ENCODE measurements at regions not wholly inside any gene's neighbourhood (a gene's known extent, or its start where the extent isn't known, plus 50 kb on each side); places are given as distances from the start of the nearest gene placed in this dataset.

GRCh38 chr4:174062831-174063230, 220.6 kb downstream of the FBXO8 start:
- Histone ChIP-seq H3K4me2 (ENCODE audit: low read length) (no peak overlapping the region), H3K36me3 (ENCODE audit: insufficient read depth, low read length) (no peaks in the 10 kb centered on the region), H3K27ac (ENCODE audit: low read depth, low read length) (no peak overlapping the region), H4K20me1 (ENCODE audit: insufficient read depth, low read length) (no peaks in the 10 kb centered on the region), H3K9ac (ENCODE audit: low read length) (no peak overlapping the region), H3K9me3 (ENCODE audit: insufficient read depth, low read depth, low read length) (no peaks in the 10 kb centered on the region), H3K27me3 (ENCODE audit: insufficient read depth, low read length) (no peaks in the 10 kb centered on the region), H3K4me1 (ENCODE audit: insufficient read depth, low read length) (no peaks in the 10 kb centered on the region), H2AFZ (ENCODE audit: low read depth, low read length) (no peak overlapping the region), H3K79me2 (ENCODE audit: insufficient read depth, low read length) (no peaks in the 10 kb centered on the region), H3K4me3 (ENCODE audit: insufficient read depth, low read depth, low read length) (no peak overlapping the region)
- no peak for DNase-seq (ENCODE audit: low read depth)
- Mint-ChIP-seq H3K4me1 (ENCODE audit: low read depth, unreplicated experiment) (no peaks in the 10 kb centered on the region), H3K36me3 (ENCODE audit: low read depth, unreplicated experiment) (no peaks in the 10 kb centered on the region), H3K4me3 (ENCODE audit: unreplicated experiment) (no peak overlapping the region), H3K9me3 (ENCODE audit: unreplicated experiment) (no peaks in the 10 kb centered on the region), H3K27ac (ENCODE audit: unreplicated experiment) (no peak overlapping the region), H3K27me3 (ENCODE audit: low read depth, unreplicated experiment) (peaks cover 10% of the 10 kb centered on the region)
- TF ChIP-seq EZH2 (IDR thresholded peaks at IDR 0.05; ENCODE audit: insufficient read depth, low read length) (no peak), CTCF (IDR thresholded peaks at IDR 0.05; ENCODE audit: insufficient read depth, low read depth, low read length) (no peak)
- no peak for FAIRE-seq

GRCh38 chr4:174061026-174061425, 222.4 kb downstream of the FBXO8 start:
- Mint-ChIP-seq H3K4me3 (ENCODE audit: unreplicated experiment) (no peak overlapping the region), H3K27ac (ENCODE audit: unreplicated experiment) (no peak overlapping the region)

More at GRCh38 chr4:174061026-174061425, 222.4 kb downstream of the FBXO8 start:
- no peak for DNase-seq (ENCODE audit: low read depth)
- FAIRE-seq, result no peak
- Mint-ChIP-seq H3K27me3 (ENCODE audit: low read depth, unreplicated experiment) (no peaks in the 10 kb centered on the region), H3K4me1 (ENCODE audit: low read depth, unreplicated experiment) (no peaks in the 10 kb centered on the region), H3K36me3 (ENCODE audit: low read depth, unreplicated experiment) (no peaks in the 10 kb centered on the region), H3K9me3 (ENCODE audit: unreplicated experiment) (no peaks in the 10 kb centered on the region)
- H3K27me3 ChIP-seq (ENCODE audit: insufficient read depth, low read length), result no peaks in the 10 kb centered on the region
- no peak overlapping the region for H3K27ac ChIP-seq (ENCODE audit: low read depth, low read length)
- H2AFZ ChIP-seq (ENCODE audit: low read depth, low read length), result no peak overlapping the region
- TF ChIP-seq EZH2 (IDR thresholded peaks at IDR 0.05; ENCODE audit: insufficient read depth, low read length), result no peak
- no peak for TF ChIP-seq CTCF (IDR thresholded peaks at IDR 0.05; ENCODE audit: insufficient read depth, low read depth, low read length)
- no peaks in the 10 kb centered on the region for H3K36me3 ChIP-seq (ENCODE audit: insufficient read depth, low read length)
- H3K9ac ChIP-seq (ENCODE audit: low read length), result no peak overlapping the region
- no peaks in the 10 kb centered on the region for H3K79me2 ChIP-seq (ENCODE audit: insufficient read depth, low read length)
- no peak overlapping the region for H3K4me3 ChIP-seq (ENCODE audit: insufficient read depth, low read depth, low read length)
- H3K4me1 ChIP-seq (ENCODE audit: insufficient read depth, low read length), result no peaks in the 10 kb centered on the region
- no peaks in the 10 kb centered on the region for H4K20me1 ChIP-seq (ENCODE audit: insufficient read depth, low read length)
- H3K9me3 ChIP-seq (ENCODE audit: insufficient read depth, low read depth, low read length), result no peaks in the 10 kb centered on the region
- H3K4me2 ChIP-seq (ENCODE audit: low read length), result no peak overlapping the region
